ENCODE measurements at regions not wholly inside any gene's neighbourhood (a gene's known extent, or its start where the extent isn't known, plus 50 kb on each side); places are given as distances from the start of the nearest gene placed in this dataset.
"Not testable (repeated sequence)": the region's sequence is repeated elsewhere in the genome, so short reads cannot be mapped to it uniquely, and the experiment has no call there.

GRCh38 chr5:30581198-30581935 lies 612.1 kb upstream of the CDH6 start:
- DNase-seq = no peak

- DNase-seq = no peak
Observed at GRCh38 chr5:30574761-30575160, 618.7 kb upstream of the CDH6 start.

- DNase-seq = no peak
Observed at GRCh38 chr5:30572279-30572678, 621.2 kb upstream of the CDH6 start.

- no peak for DNase-seq
Observed at GRCh38 chr5:30561771-30562170, 631.7 kb upstream of the CDH6 start.

GRCh38 chr5:30551618-30552017 lies 641.9 kb upstream of the CDH6 start:
- DNase-seq = no peak

GRCh38 chr5:30548580-30549305 lies 644.7 kb upstream of the CDH6 start:
- no peak for DNase-seq

- DNase-seq = no peak
Observed at GRCh38 chr5:30540150-30540549, 653.3 kb upstream of the CDH6 start.

GRCh38 chr5:30539004-30539634 lies 654.4 kb upstream of the CDH6 start:
- DNase-seq = no peak

- DNase-seq = no peak
Observed at GRCh38 chr5:30525353-30525752, 668.1 kb upstream of the CDH6 start.

- no peak for DNase-seq
Observed at GRCh38 chr5:30524428-30524827, 669.1 kb upstream of the CDH6 start.

- DNase-seq = no peak
Observed at GRCh38 chr5:30523061-30523460, 670.4 kb upstream of the CDH6 start.

GRCh38 chr5:30505014-30505886 lies 688.2 kb upstream of the CDH6 start:
- no peak for DNase-seq

GRCh38 chr5:30502277-30502676 lies 691.2 kb upstream of the CDH6 start:
- no peak for DNase-seq

GRCh38 chr5:30501065-30501464 lies 692.4 kb upstream of the CDH6 start:
- no peak for DNase-seq

GRCh38 chr5:30500513-30500912 lies 693.0 kb upstream of the CDH6 start:
- DNase-seq = no peak

- no peak for DNase-seq
Observed at GRCh38 chr5:30499402-30499801, 694.1 kb upstream of the CDH6 start.

- no peak for DNase-seq
Observed at GRCh38 chr5:30498972-30499371, 694.5 kb upstream of the CDH6 start.

- not testable (repeated sequence) for DNase-seq
Observed at GRCh38 chr5:30498509-30498908, 695.0 kb upstream of the CDH6 start.

- not testable (repeated sequence) for DNase-seq
Observed at GRCh38 chr5:30494113-30494512, 699.4 kb upstream of the CDH6 start.

- no peak for DNase-seq
Observed at GRCh38 chr5:30479104-30479503, 714.4 kb upstream of the CDH6 start.

GRCh38 chr5:30475429-30475828 lies 718.1 kb upstream of the CDH6 start:
- DNase-seq = no peak

GRCh38 chr5:30469691-30470090 lies 723.8 kb upstream of the CDH6 start:
- no peak for DNase-seq

GRCh38 chr5:30458681-30459080 lies 734.8 kb upstream of the CDH6 start:
- DNase-seq = no peak
